ENCODE measurements at regions not wholly inside any gene's neighbourhood (a gene's known extent, or its start where the extent isn't known, plus 50 kb on each side); places are given as distances from the start of the nearest gene placed in this dataset.

- TF ChIP-seq, protein P1, sequence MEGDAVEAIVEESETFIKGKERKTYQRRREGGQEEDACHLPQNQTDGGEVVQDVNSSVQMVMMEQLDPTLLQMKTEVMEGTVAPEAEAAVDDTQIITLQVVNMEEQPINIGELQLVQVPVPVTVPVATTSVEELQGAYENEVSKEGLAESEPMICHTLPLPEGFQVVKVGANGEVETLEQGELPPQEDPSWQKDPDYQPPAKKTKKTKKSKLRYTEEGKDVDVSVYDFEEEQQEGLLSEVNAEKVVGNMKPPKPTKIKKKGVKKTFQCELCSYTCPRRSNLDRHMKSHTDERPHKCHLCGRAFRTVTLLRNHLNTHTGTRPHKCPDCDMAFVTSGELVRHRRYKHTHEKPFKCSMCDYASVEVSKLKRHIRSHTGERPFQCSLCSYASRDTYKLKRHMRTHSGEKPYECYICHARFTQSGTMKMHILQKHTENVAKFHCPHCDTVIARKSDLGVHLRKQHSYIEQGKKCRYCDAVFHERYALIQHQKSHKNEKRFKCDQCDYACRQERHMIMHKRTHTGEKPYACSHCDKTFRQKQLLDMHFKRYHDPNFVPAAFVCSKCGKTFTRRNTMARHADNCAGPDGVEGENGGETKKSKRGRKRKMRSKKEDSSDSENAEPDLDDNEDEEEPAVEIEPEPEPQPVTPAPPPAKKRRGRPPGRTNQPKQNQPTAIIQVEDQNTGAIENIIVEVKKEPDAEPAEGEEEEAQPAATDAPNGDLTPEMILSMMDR (conservative IDR thresholded peaks at IDR 0.05; ENCODE audit: low read depth, low read length), result no peak
- TF ChIP-seq EZH2phosphoT487 (IDR thresholded peaks at IDR 0.05; ENCODE audit: borderline replicate concordance, low read length), result no peak
- TF ChIP-seq EZH2 (IDR thresholded peaks at IDR 0.05; ENCODE audit: low read length, unreplicated experiment), result no peak
Measured at GRCh38 chr11:28659716-28660348, 551.6 kb downstream of the METTL15 start.
